ENCODE measurements at regions not wholly inside any gene's neighbourhood (a gene's known extent, or its start where the extent isn't known, plus 50 kb on each side); places are given as distances from the start of the nearest gene placed in this dataset.

DNA sequence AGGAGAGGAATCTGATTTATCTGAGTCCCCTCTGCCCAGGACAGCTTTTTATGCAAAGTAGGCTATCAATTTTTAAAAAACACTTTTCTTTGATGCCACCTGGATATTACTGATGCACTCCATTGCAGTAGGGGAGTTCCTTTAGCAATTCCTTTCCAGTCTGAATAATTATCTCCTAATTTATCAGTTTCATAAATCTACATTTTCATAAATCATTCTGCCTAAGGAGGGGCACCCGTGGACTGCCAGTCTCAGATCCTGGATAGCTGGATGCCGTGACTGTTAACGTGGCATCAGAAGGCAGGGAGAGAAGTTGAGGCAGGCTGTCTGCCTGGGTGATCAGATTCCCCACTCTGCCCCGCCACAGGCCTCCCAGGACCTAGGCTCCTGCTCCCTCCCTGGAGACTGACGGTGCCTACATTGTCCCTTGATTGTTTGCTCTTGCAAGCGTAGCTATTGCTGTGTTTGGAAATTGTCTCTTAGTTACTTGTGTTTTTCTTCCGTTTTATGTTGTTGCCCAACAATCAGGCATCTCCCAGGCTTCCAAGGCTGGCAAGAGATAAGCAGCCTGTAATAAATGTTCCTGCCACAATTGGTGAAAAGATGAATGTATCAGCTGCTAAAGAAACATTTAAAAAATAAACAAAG is 75.2 kb downstream of the KATNIP start:
- CTCF ChIA-PET, result interaction anchor here (0.8 to 1.6 kb wide), 3 partner anchors 12 to 73 kb away, joined by 3 to 6 read pairs (median 3); no protein-coding TSS in a partner anchor
- no peak for ATAC-seq
- H3K36me3 Mint-ChIP-seq, result peaks cover 7% of the 10 kb centered on the region; the same call in 1 of the 2 replicates

More for the DNA sequence above, 75.2 kb downstream of the KATNIP start:
- Mint-ChIP-seq H3K4me1 (peaks cover 5% of the 10 kb centered on the region; the same call in 1 of the 2 replicates), H3K27me3 (ENCODE audit: low read depth) (peaks cover 11% of the 10 kb centered on the region), H3K4me3 (no peak overlapping the region), H3K9me3 (peaks cover 5% of the 10 kb centered on the region; the same call in 1 of the 2 replicates), H3K27ac (no peak overlapping the region)
- no peak for DNase-seq (ENCODE audit: low spot score)
- TF ChIP-seq ZNF219 (CRISPR knock-in tag; IDR thresholded peaks at IDR 0.05; ENCODE audit: borderline replicate concordance) (no peak), SP1 (CRISPR knock-in tag; conservative IDR thresholded peaks at IDR 0.05) (no peak), ZBTB21 (CRISPR knock-in tag; IDR thresholded peaks at IDR 0.05; ENCODE audit: borderline replicate concordance) (no peak), FOXP1 (CRISPR knock-in tag; IDR thresholded peaks at IDR 0.05; ENCODE audit: borderline replicate concordance) (no peak), SMAD3 (CRISPR knock-in tag; IDR thresholded peaks at IDR 0.05; ENCODE audit: borderline replicate concordance) (no peak), GTF2I (CRISPR knock-in tag; conservative IDR thresholded peaks at IDR 0.05) (no peak)
- TF ChIP-seq, protein P1, sequence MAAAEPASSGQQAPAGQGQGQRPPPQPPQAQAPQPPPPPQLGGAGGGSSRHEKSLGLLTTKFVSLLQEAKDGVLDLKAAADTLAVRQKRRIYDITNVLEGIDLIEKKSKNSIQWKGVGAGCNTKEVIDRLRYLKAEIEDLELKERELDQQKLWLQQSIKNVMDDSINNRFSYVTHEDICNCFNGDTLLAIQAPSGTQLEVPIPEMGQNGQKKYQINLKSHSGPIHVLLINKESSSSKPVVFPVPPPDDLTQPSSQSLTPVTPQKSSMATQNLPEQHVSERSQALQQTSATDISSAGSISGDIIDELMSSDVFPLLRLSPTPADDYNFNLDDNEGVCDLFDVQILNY (CRISPR knock-in tag; IDR thresholded peaks at IDR 0.05), result no peak
- TF ChIP-seq, protein P2, sequence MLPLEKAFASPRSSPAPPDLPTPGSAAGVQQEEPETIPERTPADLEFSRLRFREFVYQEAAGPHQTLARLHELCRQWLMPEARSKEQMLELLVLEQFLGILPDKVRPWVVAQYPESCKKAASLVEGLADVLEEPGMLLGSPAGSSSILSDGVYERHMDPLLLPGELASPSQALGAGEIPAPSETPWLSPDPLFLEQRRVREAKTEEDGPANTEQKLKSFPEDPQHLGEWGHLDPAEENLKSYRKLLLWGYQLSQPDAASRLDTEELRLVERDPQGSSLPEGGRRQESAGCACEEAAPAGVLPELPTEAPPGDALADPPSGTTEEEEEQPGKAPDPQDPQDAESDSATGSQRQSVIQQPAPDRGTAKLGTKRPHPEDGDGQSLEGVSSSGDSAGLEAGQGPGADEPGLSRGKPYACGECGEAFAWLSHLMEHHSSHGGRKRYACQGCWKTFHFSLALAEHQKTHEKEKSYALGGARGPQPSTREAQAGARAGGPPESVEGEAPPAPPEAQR (CRISPR knock-in tag; IDR thresholded peaks at IDR 0.05), result no peak
- TF ChIP-seq, protein P3, sequence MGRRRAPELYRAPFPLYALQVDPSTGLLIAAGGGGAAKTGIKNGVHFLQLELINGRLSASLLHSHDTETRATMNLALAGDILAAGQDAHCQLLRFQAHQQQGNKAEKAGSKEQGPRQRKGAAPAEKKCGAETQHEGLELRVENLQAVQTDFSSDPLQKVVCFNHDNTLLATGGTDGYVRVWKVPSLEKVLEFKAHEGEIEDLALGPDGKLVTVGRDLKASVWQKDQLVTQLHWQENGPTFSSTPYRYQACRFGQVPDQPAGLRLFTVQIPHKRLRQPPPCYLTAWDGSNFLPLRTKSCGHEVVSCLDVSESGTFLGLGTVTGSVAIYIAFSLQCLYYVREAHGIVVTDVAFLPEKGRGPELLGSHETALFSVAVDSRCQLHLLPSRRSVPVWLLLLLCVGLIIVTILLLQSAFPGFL (CRISPR knock-in tag; IDR thresholded peaks at IDR 0.05; ENCODE audit: borderline replicate concordance), result no peak
- TF ChIP-seq, protein P4, sequence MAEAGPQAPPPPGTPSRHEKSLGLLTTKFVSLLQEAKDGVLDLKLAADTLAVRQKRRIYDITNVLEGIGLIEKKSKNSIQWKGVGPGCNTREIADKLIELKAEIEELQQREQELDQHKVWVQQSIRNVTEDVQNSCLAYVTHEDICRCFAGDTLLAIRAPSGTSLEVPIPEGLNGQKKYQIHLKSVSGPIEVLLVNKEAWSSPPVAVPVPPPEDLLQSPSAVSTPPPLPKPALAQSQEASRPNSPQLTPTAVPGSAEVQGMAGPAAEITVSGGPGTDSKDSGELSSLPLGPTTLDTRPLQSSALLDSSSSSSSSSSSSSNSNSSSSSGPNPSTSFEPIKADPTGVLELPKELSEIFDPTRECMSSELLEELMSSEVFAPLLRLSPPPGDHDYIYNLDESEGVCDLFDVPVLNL (CRISPR knock-in tag; IDR thresholded peaks at IDR 0.05; ENCODE audit: borderline replicate concordance, low read depth), result no peak
- TF ChIP-seq, protein P5, sequence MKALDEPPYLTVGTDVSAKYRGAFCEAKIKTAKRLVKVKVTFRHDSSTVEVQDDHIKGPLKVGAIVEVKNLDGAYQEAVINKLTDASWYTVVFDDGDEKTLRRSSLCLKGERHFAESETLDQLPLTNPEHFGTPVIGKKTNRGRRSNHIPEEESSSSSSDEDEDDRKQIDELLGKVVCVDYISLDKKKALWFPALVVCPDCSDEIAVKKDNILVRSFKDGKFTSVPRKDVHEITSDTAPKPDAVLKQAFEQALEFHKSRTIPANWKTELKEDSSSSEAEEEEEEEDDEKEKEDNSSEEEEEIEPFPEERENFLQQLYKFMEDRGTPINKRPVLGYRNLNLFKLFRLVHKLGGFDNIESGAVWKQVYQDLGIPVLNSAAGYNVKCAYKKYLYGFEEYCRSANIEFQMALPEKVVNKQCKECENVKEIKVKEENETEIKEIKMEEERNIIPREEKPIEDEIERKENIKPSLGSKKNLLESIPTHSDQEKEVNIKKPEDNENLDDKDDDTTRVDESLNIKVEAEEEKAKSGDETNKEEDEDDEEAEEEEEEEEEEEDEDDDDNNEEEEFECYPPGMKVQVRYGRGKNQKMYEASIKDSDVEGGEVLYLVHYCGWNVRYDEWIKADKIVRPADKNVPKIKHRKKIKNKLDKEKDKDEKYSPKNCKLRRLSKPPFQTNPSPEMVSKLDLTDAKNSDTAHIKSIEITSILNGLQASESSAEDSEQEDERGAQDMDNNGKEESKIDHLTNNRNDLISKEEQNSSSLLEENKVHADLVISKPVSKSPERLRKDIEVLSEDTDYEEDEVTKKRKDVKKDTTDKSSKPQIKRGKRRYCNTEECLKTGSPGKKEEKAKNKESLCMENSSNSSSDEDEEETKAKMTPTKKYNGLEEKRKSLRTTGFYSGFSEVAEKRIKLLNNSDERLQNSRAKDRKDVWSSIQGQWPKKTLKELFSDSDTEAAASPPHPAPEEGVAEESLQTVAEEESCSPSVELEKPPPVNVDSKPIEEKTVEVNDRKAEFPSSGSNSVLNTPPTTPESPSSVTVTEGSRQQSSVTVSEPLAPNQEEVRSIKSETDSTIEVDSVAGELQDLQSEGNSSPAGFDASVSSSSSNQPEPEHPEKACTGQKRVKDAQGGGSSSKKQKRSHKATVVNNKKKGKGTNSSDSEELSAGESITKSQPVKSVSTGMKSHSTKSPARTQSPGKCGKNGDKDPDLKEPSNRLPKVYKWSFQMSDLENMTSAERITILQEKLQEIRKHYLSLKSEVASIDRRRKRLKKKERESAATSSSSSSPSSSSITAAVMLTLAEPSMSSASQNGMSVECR (CRISPR knock-in tag; IDR thresholded peaks at IDR 0.05; ENCODE audit: borderline replicate concordance), result no peak
- TF ChIP-seq, protein P6, sequence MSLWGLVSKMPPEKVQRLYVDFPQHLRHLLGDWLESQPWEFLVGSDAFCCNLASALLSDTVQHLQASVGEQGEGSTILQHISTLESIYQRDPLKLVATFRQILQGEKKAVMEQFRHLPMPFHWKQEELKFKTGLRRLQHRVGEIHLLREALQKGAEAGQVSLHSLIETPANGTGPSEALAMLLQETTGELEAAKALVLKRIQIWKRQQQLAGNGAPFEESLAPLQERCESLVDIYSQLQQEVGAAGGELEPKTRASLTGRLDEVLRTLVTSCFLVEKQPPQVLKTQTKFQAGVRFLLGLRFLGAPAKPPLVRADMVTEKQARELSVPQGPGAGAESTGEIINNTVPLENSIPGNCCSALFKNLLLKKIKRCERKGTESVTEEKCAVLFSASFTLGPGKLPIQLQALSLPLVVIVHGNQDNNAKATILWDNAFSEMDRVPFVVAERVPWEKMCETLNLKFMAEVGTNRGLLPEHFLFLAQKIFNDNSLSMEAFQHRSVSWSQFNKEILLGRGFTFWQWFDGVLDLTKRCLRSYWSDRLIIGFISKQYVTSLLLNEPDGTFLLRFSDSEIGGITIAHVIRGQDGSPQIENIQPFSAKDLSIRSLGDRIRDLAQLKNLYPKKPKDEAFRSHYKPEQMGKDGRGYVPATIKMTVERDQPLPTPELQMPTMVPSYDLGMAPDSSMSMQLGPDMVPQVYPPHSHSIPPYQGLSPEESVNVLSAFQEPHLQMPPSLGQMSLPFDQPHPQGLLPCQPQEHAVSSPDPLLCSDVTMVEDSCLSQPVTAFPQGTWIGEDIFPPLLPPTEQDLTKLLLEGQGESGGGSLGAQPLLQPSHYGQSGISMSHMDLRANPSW (CRISPR knock-in tag; conservative IDR thresholded peaks at IDR 0.05; ENCODE audit: low read depth), result no peak
- POLR2A ChIA-PET, result no interaction called here

Measured in WTC11 (cell line).